ENCODE measurements at regions not wholly inside any gene's neighbourhood (a gene's known extent, or its start where the extent isn't known, plus 50 kb on each side); places are given as distances from the start of the nearest gene placed in this dataset.

DNA sequence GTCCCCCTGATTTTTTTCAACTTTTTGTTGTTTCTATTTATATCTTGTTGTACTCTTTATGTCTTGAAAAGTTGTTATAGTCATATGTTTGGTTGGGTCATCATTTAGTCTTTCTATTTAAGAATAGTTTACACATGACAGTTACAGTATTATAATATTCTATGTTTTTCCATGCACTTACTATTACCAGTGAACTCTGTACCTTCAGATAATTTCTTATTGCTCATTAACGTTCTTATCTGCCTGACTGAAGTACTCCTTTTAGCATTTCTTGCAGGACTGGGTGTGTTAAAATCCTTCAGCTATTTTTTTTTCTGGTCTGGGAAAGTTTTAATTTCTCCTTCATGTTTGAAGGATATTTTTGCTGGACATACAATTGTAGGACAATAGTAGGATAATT, 157.7 kb upstream of the DIPK2B start:
- Histone ChIP-seq H3K27me3 (no peaks in the 10 kb centered on the region), H3K4me1 (no peaks in the 10 kb centered on the region), H3K27ac (no peak overlapping the region), H3K4me3 (no peak overlapping the region), H3K36me3 (no peaks in the 10 kb centered on the region), H3K9me3 (no peaks in the 10 kb centered on the region)
- TF ChIP-seq, protein P1, sequence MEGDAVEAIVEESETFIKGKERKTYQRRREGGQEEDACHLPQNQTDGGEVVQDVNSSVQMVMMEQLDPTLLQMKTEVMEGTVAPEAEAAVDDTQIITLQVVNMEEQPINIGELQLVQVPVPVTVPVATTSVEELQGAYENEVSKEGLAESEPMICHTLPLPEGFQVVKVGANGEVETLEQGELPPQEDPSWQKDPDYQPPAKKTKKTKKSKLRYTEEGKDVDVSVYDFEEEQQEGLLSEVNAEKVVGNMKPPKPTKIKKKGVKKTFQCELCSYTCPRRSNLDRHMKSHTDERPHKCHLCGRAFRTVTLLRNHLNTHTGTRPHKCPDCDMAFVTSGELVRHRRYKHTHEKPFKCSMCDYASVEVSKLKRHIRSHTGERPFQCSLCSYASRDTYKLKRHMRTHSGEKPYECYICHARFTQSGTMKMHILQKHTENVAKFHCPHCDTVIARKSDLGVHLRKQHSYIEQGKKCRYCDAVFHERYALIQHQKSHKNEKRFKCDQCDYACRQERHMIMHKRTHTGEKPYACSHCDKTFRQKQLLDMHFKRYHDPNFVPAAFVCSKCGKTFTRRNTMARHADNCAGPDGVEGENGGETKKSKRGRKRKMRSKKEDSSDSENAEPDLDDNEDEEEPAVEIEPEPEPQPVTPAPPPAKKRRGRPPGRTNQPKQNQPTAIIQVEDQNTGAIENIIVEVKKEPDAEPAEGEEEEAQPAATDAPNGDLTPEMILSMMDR (IDR thresholded peaks at IDR 0.05), result no peak
- no peak for TF ChIP-seq POLR2AphosphoS5 (IDR thresholded peaks at IDR 0.05; ENCODE audit: insufficient read depth in 1 of 2, low read depth in 1 of 2)
- TF ChIP-seq POLR2A (IDR thresholded peaks at IDR 0.05), result no peak
- intact Hi-C loops (cut with DNase I), result no loop called here
- DNase-seq (ENCODE audit: extremely low spot score in 2 of 2), result no peak

GRCh38 chrX:45353456-45353855, 152.8 kb upstream of the DIPK2B start:
- no peak for DNase-seq (ENCODE audit: extremely low spot score in 2 of 2)

DNA sequence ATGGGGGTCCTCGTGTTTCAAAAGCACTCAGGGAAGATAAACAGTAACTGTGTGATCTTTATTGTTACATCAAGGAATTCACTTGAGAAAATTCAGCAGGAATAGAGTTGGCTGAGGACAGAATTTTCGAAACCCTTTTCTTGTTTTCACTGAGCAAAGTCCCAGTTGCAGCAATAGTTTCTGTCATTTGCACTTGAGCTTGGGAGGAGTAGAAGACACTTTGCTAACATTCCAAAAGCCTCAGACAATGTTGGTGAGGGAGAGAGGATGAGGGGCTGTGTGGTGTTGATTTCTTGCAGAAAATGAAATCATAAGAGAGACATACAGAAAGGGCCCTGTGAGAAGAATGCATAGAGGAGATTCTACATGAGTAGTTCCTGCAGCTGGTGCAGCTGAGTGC, 151.9 kb upstream of the DIPK2B start:
- no peak overlapping the region for H3K27ac ChIP-seq
- DNase-seq (ENCODE audit: extremely low spot score in 2 of 2), result no peak
- H3K9me3 ChIP-seq, result no peaks in the 10 kb centered on the region
- no peak overlapping the region for H3K4me3 ChIP-seq
- no peaks in the 10 kb centered on the region for H3K4me1 ChIP-seq
- no peaks in the 10 kb centered on the region for H3K36me3 ChIP-seq
- TF ChIP-seq POLR2A (IDR thresholded peaks at IDR 0.05) (no peak), POLR2AphosphoS5 (IDR thresholded peaks at IDR 0.05; ENCODE audit: insufficient read depth in 1 of 2, low read depth in 1 of 2) (no peak)
- TF ChIP-seq, protein P1 (IDR thresholded peaks at IDR 0.05), result no peak
- intact Hi-C loops (cut with DNase I), result no loop called here
- no peaks in the 10 kb centered on the region for H3K27me3 ChIP-seq

More at GRCh38 chrX:45353456-45353855, 152.8 kb upstream of the DIPK2B start:
- Histone ChIP-seq H3K27ac (no peak overlapping the region), H3K4me3 (no peak overlapping the region), H3K4me1 (no peaks in the 10 kb centered on the region), H3K27me3 (no peaks in the 10 kb centered on the region), H3K36me3 (no peaks in the 10 kb centered on the region), H3K9me3 (no peaks in the 10 kb centered on the region)
- TF ChIP-seq, protein P1 (IDR thresholded peaks at IDR 0.05), result no peak
- intact Hi-C loops (cut with DNase I), result no loop called here

DNA sequence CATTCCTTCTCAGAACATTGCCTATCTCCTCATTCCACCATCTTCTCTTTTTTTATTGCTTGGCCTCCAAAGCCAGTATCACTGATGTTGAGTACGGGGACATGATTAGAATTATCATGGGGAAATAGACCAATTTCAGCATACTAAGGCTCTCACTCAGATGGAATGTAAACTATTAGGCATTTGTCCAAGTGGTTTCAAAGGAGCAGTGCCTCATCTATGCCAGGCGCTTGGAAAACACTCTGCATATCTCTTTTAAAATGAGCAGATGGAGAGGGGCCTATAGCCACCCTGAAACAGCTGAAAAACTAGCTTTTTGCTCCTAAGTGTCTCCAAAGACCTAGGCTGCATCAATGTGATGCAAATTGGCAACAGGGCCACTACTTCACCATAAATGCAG, 150.8 kb upstream of the DIPK2B start:
- Histone ChIP-seq H3K27ac (no peak overlapping the region), H3K36me3 (no peaks in the 10 kb centered on the region), H3K4me1 (no peaks in the 10 kb centered on the region), H3K9me3 (no peaks in the 10 kb centered on the region), H3K4me3 (no peak overlapping the region), H3K27me3 (no peaks in the 10 kb centered on the region)
- intact Hi-C loops (cut with DNase I), result no loop called here
- TF ChIP-seq, protein P1 (IDR thresholded peaks at IDR 0.05), result no peak
- TF ChIP-seq POLR2A (IDR thresholded peaks at IDR 0.05), result no peak
- TF ChIP-seq POLR2AphosphoS5 (IDR thresholded peaks at IDR 0.05; ENCODE audit: insufficient read depth in 1 of 2, low read depth in 1 of 2), result no peak
- DNase-seq (ENCODE audit: extremely low spot score in 2 of 2), result no peak

DNA sequence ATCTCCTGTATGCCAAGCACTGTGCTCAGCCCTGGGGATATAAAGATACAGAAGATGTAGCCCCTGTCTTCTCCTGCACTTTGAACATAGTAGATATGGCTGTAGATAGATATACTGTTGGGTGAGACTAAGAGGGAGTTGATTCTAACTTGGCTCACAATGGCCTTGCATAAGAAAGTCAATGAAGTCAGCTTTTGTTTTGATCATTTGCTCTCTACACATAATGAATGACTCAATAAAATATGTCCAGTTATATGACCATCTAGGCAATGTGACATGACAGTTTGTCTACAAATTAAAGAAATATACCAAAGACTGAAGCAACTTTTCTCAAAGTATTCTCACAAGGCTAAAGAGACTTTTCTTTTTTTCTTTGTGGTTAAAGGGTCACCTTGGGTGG, 147.6 kb upstream of the DIPK2B start:
- H3K27me3 ChIP-seq, result no peaks in the 10 kb centered on the region
- TF ChIP-seq POLR2AphosphoS5 (IDR thresholded peaks at IDR 0.05; ENCODE audit: insufficient read depth in 1 of 2, low read depth in 1 of 2) (no peak), POLR2A (IDR thresholded peaks at IDR 0.05) (no peak)
- TF ChIP-seq, protein P1 (IDR thresholded peaks at IDR 0.05), result no peak
- no peaks in the 10 kb centered on the region for H3K4me1 ChIP-seq
- H3K4me3 ChIP-seq, result no peak overlapping the region
- H3K27ac ChIP-seq, result no peak overlapping the region
- no peak for DNase-seq (ENCODE audit: extremely low spot score in 2 of 2)
- no peaks in the 10 kb centered on the region for H3K36me3 ChIP-seq
- intact Hi-C loops (cut with DNase I), result no loop called here
- H3K9me3 ChIP-seq, result no peaks in the 10 kb centered on the region
